ENCODE measurements at regions not wholly inside any gene's neighbourhood (a gene's known extent, or its start where the extent isn't known, plus 50 kb on each side); places are given as distances from the start of the nearest gene placed in this dataset.

GRCh38 chr5:133905424-133905823 lies 63.0 kb downstream of the C5orf15 start:
- DNase-seq, result no peak

GRCh38 chr5:133904641-133905040 lies 63.8 kb downstream of the C5orf15 start:
- no peak for DNase-seq

GRCh38 chr5:133902511-133903118 lies 65.8 kb downstream of the C5orf15 start:
- DNase-seq, result no peak

DNA sequence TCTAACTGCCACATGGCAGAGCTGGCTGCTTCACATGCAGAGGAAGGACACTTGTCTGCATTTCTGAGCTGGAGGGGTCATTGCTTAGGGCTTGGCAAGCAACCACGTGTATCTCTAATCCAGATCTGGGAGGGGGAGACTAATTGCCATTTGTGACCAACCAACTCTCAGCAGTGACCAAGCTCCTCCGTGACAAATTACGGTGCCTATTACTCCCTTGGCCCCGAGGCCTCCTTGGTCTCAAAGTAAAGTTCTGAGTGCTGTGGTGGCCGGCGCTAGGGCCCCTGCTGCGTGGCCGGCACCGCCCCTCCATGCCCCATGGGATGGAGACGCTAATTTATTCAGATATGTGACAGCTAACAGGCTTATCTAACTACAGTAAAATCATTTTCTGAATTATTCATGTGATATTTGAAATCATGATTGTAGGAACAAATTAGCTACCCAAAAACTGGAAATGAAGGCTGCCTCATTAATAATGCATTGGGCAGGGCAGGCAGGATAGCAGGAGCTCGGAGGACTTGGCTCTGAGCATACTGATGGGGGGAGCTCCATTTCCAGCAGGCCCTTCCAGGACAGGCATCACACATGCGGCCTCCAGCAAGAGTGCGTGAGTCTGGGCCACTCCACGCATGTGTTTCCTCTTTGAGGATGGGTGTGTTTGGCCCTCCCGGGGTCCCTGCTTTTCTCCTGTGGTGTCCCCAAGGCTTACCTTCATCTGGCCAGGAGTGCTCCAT lies 67.7 kb downstream of the C5orf15 start:
- DNase-seq, result no peak

GRCh38 chr5:133899506-133899905 lies 68.9 kb downstream of the C5orf15 start:
- DNase-seq, result no peak

GRCh38 chr5:133898440-133898839 lies 70.0 kb downstream of the C5orf15 start:
- DNase-seq, result no peak

- DNase-seq, result no peak
Measured at GRCh38 chr5:133897431-133897830, 71.0 kb downstream of the C5orf15 start.

GRCh38 chr5:133896873-133897272 lies 71.6 kb downstream of the C5orf15 start:
- DNase-seq, result no peak

DNA sequence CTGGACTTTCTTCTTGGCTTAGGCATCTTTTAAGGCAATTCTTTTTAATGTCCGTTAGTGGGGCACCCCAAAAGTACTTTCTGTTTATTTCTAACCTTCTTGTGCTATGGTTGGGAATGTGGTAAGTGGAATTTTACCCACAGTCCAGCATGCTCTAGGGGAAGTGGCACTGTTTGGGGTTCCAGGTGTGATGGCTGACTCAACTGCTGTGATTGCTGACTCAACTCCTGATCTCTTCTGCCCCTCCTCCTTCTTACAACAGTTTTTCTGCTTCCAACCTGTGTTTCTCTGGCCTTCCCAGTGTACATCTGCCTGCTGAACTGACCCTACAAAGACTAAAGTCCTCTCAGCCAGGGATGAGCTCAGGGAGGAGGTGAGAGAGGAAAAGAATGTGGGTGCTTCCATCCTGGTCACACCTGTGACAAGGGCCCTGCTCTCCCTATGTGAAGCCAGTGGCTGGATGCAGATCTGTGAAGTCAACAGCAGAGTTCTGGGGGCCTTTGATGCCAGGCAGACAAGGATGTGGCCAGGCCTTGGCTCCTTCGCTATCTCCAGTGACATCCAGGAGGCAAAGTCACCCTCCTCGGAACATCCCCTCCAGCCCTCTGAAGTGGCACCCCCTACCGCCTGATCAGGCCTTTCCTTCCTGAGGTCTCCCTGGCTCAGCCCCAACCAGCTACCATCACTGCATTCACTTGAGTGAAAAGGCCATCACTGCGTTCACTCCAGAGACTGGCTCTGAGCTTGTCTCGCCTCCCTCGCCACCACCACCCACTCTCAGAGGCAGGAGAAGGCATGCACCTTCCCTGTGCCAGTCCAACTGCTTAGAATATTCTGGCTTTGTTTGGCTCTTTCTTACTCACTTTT lies 72.2 kb downstream of the C5orf15 start:
- no peak for DNase-seq

GRCh38 chr5:133894143-133894542 lies 74.3 kb downstream of the C5orf15 start:
- no peak for DNase-seq

- no peak for DNase-seq
Measured at GRCh38 chr5:133892774-133893173, 75.7 kb downstream of the C5orf15 start.

- DNase-seq, result no peak
Measured at GRCh38 chr5:133892306-133892705, 76.1 kb downstream of the C5orf15 start.

GRCh38 chr5:133891390-133891789 lies 77.0 kb downstream of the C5orf15 start:
- no peak for DNase-seq

DNA sequence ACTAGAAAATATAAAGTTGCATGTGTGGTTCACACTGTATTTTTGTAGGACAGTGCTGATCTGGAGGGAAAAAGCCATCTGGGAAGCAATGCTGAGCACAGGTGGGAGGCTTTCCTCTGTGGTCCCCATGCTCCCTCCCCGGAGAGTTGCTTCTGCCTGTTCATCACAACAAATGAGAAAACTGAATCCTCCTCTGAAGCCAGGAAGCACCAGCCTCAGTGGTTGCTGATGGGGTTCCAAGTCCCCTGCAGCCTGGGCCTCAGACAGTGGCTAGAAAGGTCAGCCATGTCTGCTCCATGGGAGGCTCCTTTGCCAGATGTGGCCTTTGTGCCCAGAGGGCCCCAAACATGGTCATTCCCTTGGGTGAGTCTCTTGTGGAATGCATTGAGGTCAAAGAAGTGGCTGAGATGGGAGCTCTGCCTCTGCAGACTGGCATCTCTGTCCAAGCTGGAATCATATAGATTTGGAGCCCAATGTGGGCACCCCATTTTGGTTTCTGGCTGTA lies 77.6 kb downstream of the C5orf15 start:
- no peak for DNase-seq

DNA sequence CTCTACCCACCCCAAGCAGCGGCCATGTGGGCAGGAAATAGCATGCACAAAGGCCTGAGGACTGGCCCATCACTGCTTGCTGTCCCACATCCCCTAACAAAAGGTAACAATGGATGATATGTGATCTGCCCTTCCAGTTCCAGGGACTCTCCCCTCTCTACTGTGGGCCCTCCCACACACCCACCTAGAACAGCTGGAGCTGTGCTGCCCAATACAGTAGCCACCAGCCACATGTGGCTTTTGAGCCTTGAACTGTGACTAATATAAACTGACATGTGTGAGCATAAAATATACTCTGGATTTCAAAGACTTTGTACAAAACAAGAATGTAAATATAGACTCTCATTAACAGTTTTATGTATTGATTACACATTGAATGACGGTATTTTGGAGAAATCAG lies 78.1 kb downstream of the C5orf15 start:
- no peak for DNase-seq

DNA sequence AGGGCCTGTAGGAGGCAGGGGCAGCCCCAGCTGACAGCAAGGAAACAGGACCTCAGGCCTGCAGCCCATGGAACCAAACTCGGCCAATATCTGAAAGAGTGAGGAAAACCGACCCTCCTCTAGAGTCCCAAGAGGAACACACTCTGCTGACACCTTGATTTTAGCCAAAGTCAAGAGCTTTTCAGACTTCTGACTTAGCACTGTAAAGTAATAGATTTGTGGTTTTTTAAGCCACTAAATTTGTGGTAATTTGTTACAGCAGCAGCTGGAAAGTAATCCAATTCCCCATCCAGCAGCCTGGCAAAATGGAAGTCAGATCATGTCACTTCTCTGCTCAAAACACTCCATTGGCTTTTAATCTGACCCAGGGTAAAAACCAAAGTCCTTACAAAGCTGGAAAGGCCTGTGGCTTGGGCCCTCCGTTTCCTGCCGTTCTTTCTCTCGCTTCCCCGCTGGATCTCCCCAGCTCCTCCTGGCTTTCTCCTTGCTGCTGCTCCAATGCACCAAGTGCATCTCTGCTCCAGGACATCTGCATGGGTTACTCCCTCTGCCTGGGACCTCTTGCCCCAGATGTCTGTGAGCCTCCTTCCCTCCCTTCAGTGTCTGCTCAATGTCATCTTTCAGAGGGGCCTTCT lies 79.0 kb downstream of the C5orf15 start:
- no peak for DNase-seq

GRCh38 chr5:133888625-133888991 lies 79.8 kb downstream of the C5orf15 start:
- no peak for DNase-seq

GRCh38 chr5:133885566-133885965 lies 82.9 kb downstream of the C5orf15 start:
- no peak for DNase-seq

DNA sequence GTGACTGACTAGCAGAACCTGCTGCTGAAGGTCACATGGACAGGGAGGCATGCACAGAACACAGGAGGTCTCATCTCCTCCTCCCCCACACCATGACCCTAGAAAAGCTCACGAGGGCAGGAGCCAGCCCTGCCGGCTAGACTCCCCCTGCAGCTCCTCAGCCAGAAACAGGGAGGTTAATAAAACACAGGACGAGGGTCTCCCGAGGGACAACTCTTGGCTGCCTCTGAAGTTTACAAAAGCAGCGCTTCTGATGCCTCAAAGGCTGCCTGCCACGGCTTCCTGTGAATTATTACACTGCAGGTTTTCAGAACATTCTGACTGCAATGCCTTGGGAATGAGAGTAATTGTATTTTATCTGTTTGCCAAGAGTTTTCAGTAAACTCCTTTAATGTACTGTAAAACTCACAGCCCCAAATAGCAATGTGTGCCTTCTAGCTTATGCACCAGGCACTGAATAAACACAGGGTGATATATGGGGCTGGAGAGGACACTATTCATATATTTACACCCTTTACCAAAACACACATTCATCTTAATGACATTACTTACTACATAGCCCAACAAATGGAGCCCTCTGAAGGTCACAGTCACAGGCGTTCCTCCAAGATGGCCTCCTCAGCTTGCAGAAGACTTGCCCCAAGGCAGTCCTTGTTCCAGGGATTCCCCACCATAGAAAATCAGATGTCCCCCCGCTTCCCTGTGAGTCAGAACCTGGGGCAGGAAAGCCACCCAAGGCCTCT lies 83.7 kb downstream of the C5orf15 start:
- DNase-seq, result no peak

GRCh38 chr5:133883916-133884315 lies 84.5 kb downstream of the C5orf15 start:
- no peak for DNase-seq

GRCh38 chr5:133882846-133883245 lies 85.6 kb downstream of the C5orf15 start:
- no peak for DNase-seq

DNA sequence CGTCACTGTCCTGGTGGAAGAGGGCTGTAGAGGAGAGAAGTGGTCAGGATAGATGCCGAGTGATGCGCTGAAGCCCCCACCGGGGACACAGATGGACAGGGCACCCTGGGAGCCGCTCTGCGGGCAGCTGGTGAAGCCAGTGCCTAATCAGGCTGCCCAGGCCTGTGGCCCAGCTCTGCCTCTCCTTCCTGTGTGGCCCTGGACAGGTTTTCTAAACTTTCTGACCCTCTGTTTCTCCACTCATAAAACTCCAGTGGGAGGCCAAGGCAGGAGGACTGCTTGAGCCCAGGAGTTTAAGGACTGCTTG lies 86.1 kb downstream of the C5orf15 start:
- DNase-seq, result no peak
